Trophoblast cell (in vitro differentiated cells and primary cell): ENCODE measurements at regions not wholly inside any gene's neighbourhood (a gene's known extent, or its start where the extent isn't known, plus 50 kb on each side); places are given as distances from the start of the nearest gene placed in this dataset.

ENCODE experiments used
- DNase-seq, 2 donors: peaks; one replicate each; pipeline ENCODE4 v3.0.0-alpha.2; 2016
- H2AFZ ChIP-seq: 2 replicates; pipeline ENCODE4 v1.6.1; 2013; ENCODE audit warnings: low read length, moderate library complexity, mild to moderate bottlenecking; ENCODE audit not compliant: insufficient read depth, poor library complexity
- H2AK5ac ChIP-seq: 2 replicates; pipeline ENCODE4 v1.6.1; 2013; ENCODE audit warnings: mild to moderate bottlenecking, low read length
- H2BK120ac ChIP-seq: 2 replicates; pipeline ENCODE4 v1.6.1; 2013; ENCODE audit warnings: low read length, mild to moderate bottlenecking, moderate library complexity; ENCODE audit not compliant: insufficient read depth, poor library complexity
- H2BK12ac ChIP-seq: 2 replicates; pipeline ENCODE4 v1.6.1; 2013; ENCODE audit warnings: mild to moderate bottlenecking, low read length, moderate library complexity
- H2BK5ac ChIP-seq: 2 replicates; pipeline ENCODE4 v1.6.1; 2013; ENCODE audit warnings: low read length, low read depth, moderate library complexity, mild to moderate bottlenecking; ENCODE audit not compliant: poor library complexity
- H3K14ac ChIP-seq: 2 replicates; pipeline ENCODE4 v1.6.1; 2013; ENCODE audit warnings: mild to moderate bottlenecking, low read length
- H3K18ac ChIP-seq: 2 replicates; pipeline ENCODE4 v1.6.1; 2013; ENCODE audit warnings: mild to moderate bottlenecking, low read length
- H3K23ac ChIP-seq: 2 replicates; pipeline ENCODE4 v1.6.1; 2013; ENCODE audit warnings: low read length
- H3K27ac ChIP-seq: 2 replicates; pipeline ENCODE4 v1.5.1; 2013; ENCODE audit warnings: low read depth, mild to moderate bottlenecking, inconsistent platforms, low read length, moderate library complexity
- H3K27me3 ChIP-seq: 2 replicates; pipeline ENCODE4 v1.6.1; 2013; ENCODE audit warnings: inconsistent platforms, mild to moderate bottlenecking, low read length, moderate library complexity; ENCODE audit not compliant: insufficient read depth
- H3K36me3 ChIP-seq, 2 experiments: 1 replicate in 1 of 2; 2 replicates in 1 of 2; pipeline ENCODE4 v1.6.1; 2013; ENCODE audit warnings: low read length in 2 of 2, mild to moderate bottlenecking in 2 of 2, moderate library complexity in 1 of 2; ENCODE audit not compliant: insufficient read depth in 2 of 2, control insufficient read depth in 1 of 2
- H3K4ac ChIP-seq: 2 replicates; pipeline ENCODE4 v1.6.1; 2013; ENCODE audit warnings: low read depth, mild to moderate bottlenecking, low read length, moderate library complexity
- H3K4me1 ChIP-seq, 2 experiments: 1 replicate in 1 of 2; 2 replicates in 1 of 2; pipeline ENCODE4 v1.6.1; 2013; ENCODE audit warnings: low read length in 2 of 2, mild to moderate bottlenecking in 2 of 2, moderate library complexity in 1 of 2; ENCODE audit not compliant: insufficient read depth in 2 of 2, control insufficient read depth in 1 of 2
- H3K4me2 ChIP-seq: 2 replicates; pipeline ENCODE4 v1.6.1; 2013; ENCODE audit warnings: inconsistent platforms, mild to moderate bottlenecking, low read length, moderate library complexity
- H3K4me3 ChIP-seq: 2 replicates; pipeline ENCODE4 v1.5.1; 2013; ENCODE audit warnings: mild to moderate bottlenecking, low read depth, low read length, inconsistent platforms
- H3K79me1 ChIP-seq: one replicate; pipeline ENCODE4 v1.6.1; 2013; ENCODE audit warnings: low read length
- H3K79me2 ChIP-seq: 2 replicates; pipeline ENCODE4 v1.6.1; 2013; ENCODE audit warnings: low read length, mild to moderate bottlenecking; ENCODE audit not compliant: control insufficient read depth, insufficient read depth, poor library complexity
- H3K9ac ChIP-seq: 2 replicates; pipeline ENCODE4 v1.6.1; 2013; ENCODE audit warnings: mild to moderate bottlenecking, low read length
- H3K9me3 ChIP-seq: 2 replicates; pipeline ENCODE4 v1.6.1; 2013; ENCODE audit warnings: low read depth, mild to moderate bottlenecking, control low read depth, inconsistent platforms, low read length; ENCODE audit not compliant: insufficient read depth
- H4K12ac ChIP-seq: 2 replicates; pipeline ENCODE4 v1.6.1; 2013; ENCODE audit warnings: low read depth, mild to moderate bottlenecking, low read length, moderate library complexity
- H4K8ac ChIP-seq: 2 replicates; pipeline ENCODE4 v1.6.1; 2013; ENCODE audit warnings: low read depth, mild to moderate bottlenecking, low read length, moderate library complexity
- H4K91ac ChIP-seq: one replicate; pipeline ENCODE4 v1.6.1; 2013; ENCODE audit warnings: low read depth, mild to moderate bottlenecking, low read length, moderate library complexity
- WGBS: extraction: QIAGEN DNeasy Blood & Tissue Kit; methylation state at CpG from one replicate; pipeline ENCODE4 v1.1.7; 2013; ENCODE audit warnings: missing lambda C conversion rate; ENCODE audit not compliant: insufficient read length, insufficient coverage; ENCODE audit errors: extremely low coverage; 5-methylcytosine and 5-hydroxymethylcytosine counted together

- Histone ChIP-seq H3K23ac (no peak overlapping the region), H2BK120ac (no peak overlapping the region), H3K14ac (no peak overlapping the region), H3K4ac (no peak overlapping the region), H3K4me1 (no peaks in the 10 kb centered on the region), H3K18ac (no peak overlapping the region), H3K4me2 (no peak overlapping the region), H3K4me3 (no peak overlapping the region), H2AK5ac (no peak overlapping the region), H3K36me3 (no peaks in the 10 kb centered on the region), H4K91ac (no peak overlapping the region), H2BK5ac (no peak overlapping the region), H3K27me3 (no peaks in the 10 kb centered on the region), H3K9ac (no peak overlapping the region), H2AFZ (no peak overlapping the region), H2BK12ac (no peak overlapping the region), H4K8ac (no peak overlapping the region), H3K79me1 (no peaks in the 10 kb centered on the region), H3K79me2 (no peaks in the 10 kb centered on the region), H4K12ac (no peak overlapping the region), H3K9me3 (no peaks in the 10 kb centered on the region), H3K27ac (no peak overlapping the region)
- WGBS, result no CpG with 5 or more reads among the region's 3 CpGs
- DNase-seq, result no peak
Measured at GRCh38 chr5:9888501-9888901, 258.4 kb upstream of the TAS2R1 start.

- Histone ChIP-seq H3K27me3 (no peaks in the 10 kb centered on the region), H4K8ac (no peak overlapping the region), H2BK5ac (no peak overlapping the region), H3K4ac (no peak overlapping the region), H2AFZ (no peak overlapping the region), H4K12ac (no peak overlapping the region), H3K36me3 (no peaks in the 10 kb centered on the region), H3K79me1 (no peaks in the 10 kb centered on the region), H3K27ac (no peak overlapping the region), H2BK12ac (no peak overlapping the region), H3K18ac (no peak overlapping the region), H3K9ac (no peak overlapping the region), H4K91ac (no peak overlapping the region), H3K14ac (no peak overlapping the region), H2AK5ac (no peak overlapping the region), H3K79me2 (no peaks in the 10 kb centered on the region), H2BK120ac (no peak overlapping the region), H3K4me1 (no peaks in the 10 kb centered on the region), H3K9me3 (no peaks in the 10 kb centered on the region), H3K4me3 (no peak overlapping the region), H3K4me2 (no peak overlapping the region), H3K23ac (no peak overlapping the region)
- DNase-seq, result no peak
Measured at GRCh38 chr5:9885164-9885563, 255.0 kb upstream of the TAS2R1 start.

- no peaks in the 10 kb centered on the region for H3K36me3 ChIP-seq
- H3K18ac ChIP-seq, result no peak overlapping the region
- no peak overlapping the region for H3K9ac ChIP-seq
- H2BK12ac ChIP-seq, result no peak overlapping the region
- no peaks in the 10 kb centered on the region for H3K9me3 ChIP-seq
- no peak for DNase-seq
- no peak overlapping the region for H2BK120ac ChIP-seq
- H4K12ac ChIP-seq, result no peak overlapping the region
- no peak overlapping the region for H3K4me3 ChIP-seq
- H3K4ac ChIP-seq, result no peak overlapping the region
- no peak overlapping the region for H4K91ac ChIP-seq
- no peak overlapping the region for H4K8ac ChIP-seq
- no peaks in the 10 kb centered on the region for H3K79me2 ChIP-seq
- H2AK5ac ChIP-seq, result no peak overlapping the region
- H3K14ac ChIP-seq, result no peak overlapping the region
- no peak overlapping the region for H2AFZ ChIP-seq
- H3K23ac ChIP-seq, result no peak overlapping the region
- H2BK5ac ChIP-seq, result no peak overlapping the region
- H3K27me3 ChIP-seq, result no peaks in the 10 kb centered on the region
- H3K4me2 ChIP-seq, result no peak overlapping the region
- WGBS, result no CpG with 5 or more reads among the region's 5 CpGs
- no peaks in the 10 kb centered on the region for H3K79me1 ChIP-seq
- no peaks in the 10 kb centered on the region for H3K4me1 ChIP-seq
- H3K27ac ChIP-seq, result no peak overlapping the region
Measured at GRCh38 chr5:9878206-9878605, 248.1 kb upstream of the TAS2R1 start.

- Histone ChIP-seq H3K9me3 (no peaks in the 10 kb centered on the region), H3K14ac (no peak overlapping the region), H3K9ac (no peak overlapping the region), H2BK12ac (no peak overlapping the region), H2AFZ (no peak overlapping the region), H3K4ac (no peak overlapping the region), H3K36me3 (no peaks in the 10 kb centered on the region), H3K27me3 (no peaks in the 10 kb centered on the region), H3K79me2 (no peaks in the 10 kb centered on the region), H3K18ac (no peak overlapping the region), H3K4me3 (no peak overlapping the region), H2BK120ac (no peak overlapping the region), H3K79me1 (no peaks in the 10 kb centered on the region), H4K91ac (no peak overlapping the region), H2BK5ac (no peak overlapping the region), H3K27ac (no peak overlapping the region), H3K23ac (no peak overlapping the region), H4K12ac (no peak overlapping the region), H3K4me1 (no peaks in the 10 kb centered on the region), H3K4me2 (no peak overlapping the region), H4K8ac (no peak overlapping the region), H2AK5ac (no peak overlapping the region)
- DNase-seq, result no peak
- WGBS, result no CpG with 5 or more reads among the region's 4 CpGs
Measured at GRCh38 chr5:9877488-9877887, 247.3 kb upstream of the TAS2R1 start.

GRCh38 chr5:9876451-9876850 lies 246.3 kb upstream of the TAS2R1 start:
- Histone ChIP-seq H2BK120ac (no peak overlapping the region), H3K4me3 (no peak overlapping the region), H3K23ac (no peak overlapping the region), H3K18ac (no peak overlapping the region), H3K79me1 (no peaks in the 10 kb centered on the region), H2AK5ac (no peak overlapping the region), H4K91ac (no peak overlapping the region), H3K4me1 (no peaks in the 10 kb centered on the region), H3K14ac (no peak overlapping the region), H3K4me2 (no peak overlapping the region), H2BK12ac (no peak overlapping the region), H3K9me3 (no peaks in the 10 kb centered on the region), H2AFZ (no peak overlapping the region), H3K27ac (no peak overlapping the region), H3K4ac (no peak overlapping the region), H3K36me3 (no peaks in the 10 kb centered on the region), H3K79me2 (no peaks in the 10 kb centered on the region), H3K9ac (no peak overlapping the region), H3K27me3 (no peaks in the 10 kb centered on the region), H4K8ac (no peak overlapping the region), H2BK5ac (no peak overlapping the region), H4K12ac (no peak overlapping the region)
- WGBS, result no CpG with 5 or more reads among the region's 4 CpGs
- no peak for DNase-seq
